ENCODE measurements at regions not wholly inside any gene's neighbourhood (a gene's known extent, or its start where the extent isn't known, plus 50 kb on each side); places are given as distances from the start of the nearest gene placed in this dataset.

DNA sequence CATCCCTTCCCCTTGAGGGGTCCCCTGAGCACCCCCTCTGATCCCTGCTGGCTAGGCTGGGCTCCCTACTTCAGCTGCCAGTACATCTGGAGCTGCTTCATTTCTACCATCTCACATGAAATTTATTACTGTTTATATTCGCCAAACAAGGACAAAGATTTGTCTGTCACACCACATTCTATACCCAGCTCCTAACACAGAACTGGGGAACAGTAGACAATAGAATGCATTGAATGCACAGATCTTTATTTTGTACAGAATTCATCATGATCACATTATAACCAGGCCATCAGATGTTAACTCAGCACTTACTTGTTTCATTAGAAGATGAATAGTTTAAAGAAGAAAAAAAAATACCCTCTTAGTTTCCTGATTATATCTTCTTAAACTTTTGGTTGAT is 159.4 kb downstream of the KLF5 start:
- Histone ChIP-seq H3K4me1 (no peaks in the 10 kb centered on the region), H3K9me3 (no peaks in the 10 kb centered on the region), H3K36me3 (ENCODE audit: insufficient read depth in 1 of 2, low read depth in 1 of 2) (no peaks in the 10 kb centered on the region), H3K27ac (no peak overlapping the region), H3K4me3 (no peak overlapping the region), H3K27me3 (ENCODE audit: insufficient read depth in 3 of 3, low read length in 2 of 3) (no peaks in the 10 kb centered on the region)
- TF ChIP-seq, protein P1, sequence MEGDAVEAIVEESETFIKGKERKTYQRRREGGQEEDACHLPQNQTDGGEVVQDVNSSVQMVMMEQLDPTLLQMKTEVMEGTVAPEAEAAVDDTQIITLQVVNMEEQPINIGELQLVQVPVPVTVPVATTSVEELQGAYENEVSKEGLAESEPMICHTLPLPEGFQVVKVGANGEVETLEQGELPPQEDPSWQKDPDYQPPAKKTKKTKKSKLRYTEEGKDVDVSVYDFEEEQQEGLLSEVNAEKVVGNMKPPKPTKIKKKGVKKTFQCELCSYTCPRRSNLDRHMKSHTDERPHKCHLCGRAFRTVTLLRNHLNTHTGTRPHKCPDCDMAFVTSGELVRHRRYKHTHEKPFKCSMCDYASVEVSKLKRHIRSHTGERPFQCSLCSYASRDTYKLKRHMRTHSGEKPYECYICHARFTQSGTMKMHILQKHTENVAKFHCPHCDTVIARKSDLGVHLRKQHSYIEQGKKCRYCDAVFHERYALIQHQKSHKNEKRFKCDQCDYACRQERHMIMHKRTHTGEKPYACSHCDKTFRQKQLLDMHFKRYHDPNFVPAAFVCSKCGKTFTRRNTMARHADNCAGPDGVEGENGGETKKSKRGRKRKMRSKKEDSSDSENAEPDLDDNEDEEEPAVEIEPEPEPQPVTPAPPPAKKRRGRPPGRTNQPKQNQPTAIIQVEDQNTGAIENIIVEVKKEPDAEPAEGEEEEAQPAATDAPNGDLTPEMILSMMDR (IDR thresholded peaks at IDR 0.05) = no peak
- DNase-seq (no peak), ATAC-seq (no peak)
- intact Hi-C loops (cut with DNase I) = no loop called here
- 64 to 65% (median 64%) methylated on average over 1 of the region's 1 CpG for WGBS, 3 donors

DNA sequence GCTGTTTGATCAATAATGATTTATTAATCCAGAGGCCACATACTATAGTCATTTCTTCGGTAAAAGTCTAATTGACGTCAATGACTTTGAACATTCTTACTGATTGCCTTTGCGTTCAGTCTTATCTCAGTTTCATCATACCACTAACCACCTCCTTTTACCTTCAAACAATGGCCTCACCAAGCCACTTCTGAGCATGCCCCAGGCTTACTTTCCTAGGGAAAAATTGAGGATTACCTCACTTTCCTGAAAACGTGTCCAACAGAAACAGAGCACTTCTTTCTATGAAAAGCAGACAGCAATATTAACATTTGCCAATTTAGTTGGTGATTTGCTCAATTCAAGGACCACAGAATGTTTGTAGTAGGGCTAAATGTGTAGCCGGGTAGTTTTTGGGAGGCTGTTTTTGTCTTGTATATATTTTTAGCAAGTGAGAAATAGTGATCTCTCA is 157.6 kb downstream of the KLF5 start:
- H3K27ac ChIP-seq = no peak overlapping the region
- no peak overlapping the region for H3K4me3 ChIP-seq
- intact Hi-C loops (cut with DNase I) = no loop called here
- no peaks in the 10 kb centered on the region for H3K4me1 ChIP-seq
- no peak for ATAC-seq
- 65 to 74% (median 68%) methylated on average over 5 of the region's 5 CpGs for WGBS, 3 donors
- no peaks in the 10 kb centered on the region for H3K27me3 ChIP-seq (ENCODE audit: insufficient read depth in 3 of 3, low read length in 2 of 3)
- DNase-seq = no peak
- H3K9me3 ChIP-seq = no peaks in the 10 kb centered on the region
- H3K36me3 ChIP-seq (ENCODE audit: insufficient read depth in 1 of 2, low read depth in 1 of 2) = no peaks in the 10 kb centered on the region
- TF ChIP-seq, protein P1 (IDR thresholded peaks at IDR 0.05) = no peak

DNA sequence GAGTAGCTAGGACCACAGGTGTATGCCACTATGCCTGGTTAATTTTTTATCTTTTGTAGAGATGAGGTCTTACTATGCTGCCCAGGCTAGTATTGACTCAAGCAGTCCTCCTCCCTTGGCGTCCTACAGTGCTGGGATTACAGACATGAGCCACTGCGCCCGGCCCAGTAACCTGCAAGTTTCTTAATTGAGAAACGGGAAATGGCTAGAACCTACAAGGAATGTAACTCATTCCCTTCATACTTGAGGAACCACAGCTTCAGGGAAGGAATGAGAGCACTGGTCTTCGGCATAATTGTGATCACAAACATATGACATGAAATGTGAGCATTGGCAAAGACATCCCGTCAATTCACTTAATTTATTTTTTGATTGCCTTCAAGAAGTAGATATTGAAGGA is 157.0 kb downstream of the KLF5 start:
- Histone ChIP-seq H3K9me3 (no peaks in the 10 kb centered on the region), H3K4me3 (no peak overlapping the region), H3K4me1 (no peaks in the 10 kb centered on the region), H3K27me3 (ENCODE audit: insufficient read depth in 3 of 3, low read length in 2 of 3) (no peaks in the 10 kb centered on the region), H3K27ac (no peak overlapping the region), H3K36me3 (ENCODE audit: insufficient read depth in 1 of 2, low read depth in 1 of 2) (no peaks in the 10 kb centered on the region)
- TF ChIP-seq, protein P1 (IDR thresholded peaks at IDR 0.05) = no peak
- DNase-seq (no peak), ATAC-seq (no peak)
- intact Hi-C loops (cut with DNase I) = no loop called here
- 84 to 87% (median 87%) methylated on average over 6 of the region's 6 CpGs for WGBS, 3 donors

DNA sequence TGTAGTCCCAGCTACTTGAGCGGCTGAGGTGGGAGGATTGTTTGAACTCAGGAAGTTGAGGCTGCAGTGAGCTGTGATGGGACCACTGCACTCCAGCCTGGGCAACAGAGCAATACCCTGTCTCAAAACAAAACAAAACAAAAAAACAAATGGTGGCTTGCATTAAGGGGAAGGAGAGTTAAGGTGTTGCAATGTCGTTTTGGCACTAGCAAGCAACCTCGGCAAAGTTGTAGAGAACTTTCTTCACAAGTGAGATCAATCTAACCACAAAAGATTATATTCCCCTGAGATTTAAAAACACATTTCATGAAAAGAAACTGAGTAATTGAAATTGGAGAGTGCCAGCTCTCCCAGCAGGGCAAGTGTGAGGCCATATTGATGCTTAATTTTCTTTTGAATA is 153.7 kb downstream of the KLF5 start:
- ATAC-seq = no peak
- H3K27ac ChIP-seq = no peak overlapping the region
- 74 to 76% (median 76%) methylated on average over 3 of the region's 3 CpGs for WGBS, 3 donors

More for the DNA sequence above, 153.7 kb downstream of the KLF5 start:
- H3K9me3 ChIP-seq = no peaks in the 10 kb centered on the region
- intact Hi-C loops (cut with DNase I) = no loop called here
- H3K4me3 ChIP-seq = no peak overlapping the region
- no peaks in the 10 kb centered on the region for H3K27me3 ChIP-seq (ENCODE audit: insufficient read depth in 3 of 3, low read length in 2 of 3)
- TF ChIP-seq, protein P1 (IDR thresholded peaks at IDR 0.05) = no peak
- no peaks in the 10 kb centered on the region for H3K36me3 ChIP-seq (ENCODE audit: insufficient read depth in 1 of 2, low read depth in 1 of 2)
- no peak for DNase-seq
- H3K4me1 ChIP-seq = no peaks in the 10 kb centered on the region
